ENCODE measurements at regions not wholly inside any gene's neighbourhood (a gene's known extent, or its start where the extent isn't known, plus 50 kb on each side); places are given as distances from the start of the nearest gene placed in this dataset.
"Not testable (repeated sequence)": the region's sequence is repeated elsewhere in the genome, so short reads cannot be mapped to it uniquely, and the experiment has no call there.

- not testable (repeated sequence) for TF ChIP-seq CTCF (IDR thresholded peaks at IDR 0.05); EP300 (IDR thresholded peaks at IDR 0.05; ENCODE audit: borderline replicate concordance in 1 of 2, low read depth in 1 of 2, low read length in 1 of 2); REST (IDR thresholded peaks at IDR 0.05; ENCODE audit: low read depth, low read length); RCOR1 (IDR thresholded peaks at IDR 0.05; ENCODE audit: low read length); GABPA (IDR thresholded peaks at IDR 0.05; ENCODE audit: low read depth); MAX (IDR thresholded peaks at IDR 0.05; ENCODE audit: low read depth); YY1 (IDR thresholded peaks at IDR 0.05; ENCODE audit: low read depth); EZH2phosphoT487 (IDR thresholded peaks at IDR 0.05; ENCODE audit: borderline replicate concordance, low read depth); FOXM1 (IDR thresholded peaks at IDR 0.05; ENCODE audit: low read depth); RFX5 (IDR thresholded peaks at IDR 0.05; ENCODE audit: low read length); SIN3A (IDR thresholded peaks at IDR 0.05; ENCODE audit: borderline replicate concordance, low read depth, low read length); ELF1 (IDR thresholded peaks at IDR 0.05)
Observed at GRCh38 chr6:57975127-57975526, 657.7 kb downstream of the PRIM2 start.

Measured in SK-N-SH (cell line).